ENCODE measurements at regions not wholly inside any gene's neighbourhood (a gene's known extent, or its start where the extent isn't known, plus 50 kb on each side); places are given as distances from the start of the nearest gene placed in this dataset.
"Not testable (repeated sequence)": the region's sequence is repeated elsewhere in the genome, so short reads cannot be mapped to it uniquely, and the experiment has no call there.

GRCh38 chr4:170884969-170885570 lies 795.3 kb upstream of the AADAT start:
- POLR2A ChIA-PET, result no interaction called here
- ATAC-seq, result no peak
- no peaks in the 10 kb centered on the region for H3K36me3 Mint-ChIP-seq (ENCODE audit: low read depth)
- no peaks in the 10 kb centered on the region for H3K9me3 Mint-ChIP-seq (ENCODE audit: low read depth)
- no peaks in the 10 kb centered on the region for H3K4me1 Mint-ChIP-seq
- no peak for DNase-seq
- CTCF ChIA-PET, result no interaction called here
- H3K4me3 Mint-ChIP-seq, result no peak overlapping the region
- intact Hi-C loops (cut with DNase I, micrococcal nuclease), result no loop called here
- H3K27me3 Mint-ChIP-seq, result no peaks in the 10 kb centered on the region
- H3K27ac Mint-ChIP-seq, result no peak overlapping the region

GRCh38 chr4:170881646-170882045 lies 791.9 kb upstream of the AADAT start:
- CTCF ChIA-PET; DNase-seq; intact Hi-C loops (cut with DNase I, micrococcal nuclease); ATAC-seq; H3K36me3 Mint-ChIP-seq (ENCODE audit: low read depth); H3K4me3 Mint-ChIP-seq; POLR2A ChIA-PET; H3K27me3 Mint-ChIP-seq; H3K9me3 Mint-ChIP-seq (ENCODE audit: low read depth); H3K4me1 Mint-ChIP-seq; H3K27ac Mint-ChIP-seq: not testable (repeated sequence)

DNA sequence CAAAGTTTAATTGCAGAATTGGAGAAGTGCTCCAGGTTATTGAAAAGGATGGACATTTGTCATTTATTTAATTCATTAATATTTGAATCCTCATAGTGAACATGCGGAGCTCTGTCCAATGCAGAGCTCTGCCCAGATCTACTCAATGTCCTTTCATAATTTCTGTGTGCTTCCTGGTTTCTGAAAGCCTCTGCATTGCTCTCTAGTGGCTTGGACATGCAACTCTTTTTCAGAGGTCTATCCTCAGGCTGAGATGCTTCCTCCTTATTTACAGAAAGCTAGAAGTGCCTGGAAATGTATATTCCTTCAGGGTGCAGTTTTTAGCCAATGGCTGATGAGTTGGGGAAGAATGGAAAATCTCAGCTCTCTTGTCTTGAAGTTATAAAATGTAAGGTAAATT lies 786.1 kb upstream of the AADAT start:
- H3K27me3 Mint-ChIP-seq, result no peaks in the 10 kb centered on the region
- no peak for DNase-seq
- H3K36me3 Mint-ChIP-seq (ENCODE audit: low read depth), result no peaks in the 10 kb centered on the region
- intact Hi-C loops (cut with DNase I, micrococcal nuclease), result no loop called here
- ChIA-PET CTCF (no interaction called here), POLR2A (no interaction called here)
- H3K27ac Mint-ChIP-seq, result no peak overlapping the region
- no peaks in the 10 kb centered on the region for H3K4me1 Mint-ChIP-seq
- H3K9me3 Mint-ChIP-seq (ENCODE audit: low read depth), result peaks cover 1% of the 10 kb centered on the region
- ATAC-seq, result no peak
- no peak overlapping the region for H3K4me3 Mint-ChIP-seq

DNA sequence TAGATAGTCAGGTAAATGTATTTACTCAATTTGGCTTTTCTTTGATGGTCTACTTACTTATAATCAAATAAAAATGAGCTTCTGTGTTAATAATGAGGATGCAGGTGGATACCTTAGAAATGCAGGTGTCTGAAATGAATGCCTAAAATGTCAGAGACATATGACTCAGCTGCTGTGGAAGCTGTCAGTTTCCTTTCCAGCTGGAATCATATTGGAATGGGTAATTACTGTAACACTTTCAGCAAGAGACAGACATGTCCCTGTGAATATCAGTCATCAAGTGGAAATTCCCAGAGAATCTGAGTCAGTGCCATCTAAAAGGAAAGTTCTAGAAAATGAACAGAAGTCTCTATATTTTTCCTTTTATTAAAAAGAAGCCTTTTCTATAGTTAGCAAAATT lies 783.0 kb upstream of the AADAT start:
- H3K4me1 Mint-ChIP-seq, result no peaks in the 10 kb centered on the region
- DNase-seq (no peak), ATAC-seq (no peak)
- H3K27me3 Mint-ChIP-seq, result no peaks in the 10 kb centered on the region
- no peaks in the 10 kb centered on the region for H3K36me3 Mint-ChIP-seq (ENCODE audit: low read depth)
- H3K9me3 Mint-ChIP-seq (ENCODE audit: low read depth), result peaks cover 1% of the 10 kb centered on the region
- intact Hi-C loops (cut with DNase I, micrococcal nuclease), result no loop called here
- CTCF ChIA-PET, result no interaction called here
- H3K27ac Mint-ChIP-seq, result no peak overlapping the region
- POLR2A ChIA-PET, result no interaction called here
- H3K4me3 Mint-ChIP-seq, result no peak overlapping the region

- H3K4me1 Mint-ChIP-seq, result no peaks in the 10 kb centered on the region
Observed at GRCh38 chr4:170868170-170868569, 778.4 kb upstream of the AADAT start.

DNA sequence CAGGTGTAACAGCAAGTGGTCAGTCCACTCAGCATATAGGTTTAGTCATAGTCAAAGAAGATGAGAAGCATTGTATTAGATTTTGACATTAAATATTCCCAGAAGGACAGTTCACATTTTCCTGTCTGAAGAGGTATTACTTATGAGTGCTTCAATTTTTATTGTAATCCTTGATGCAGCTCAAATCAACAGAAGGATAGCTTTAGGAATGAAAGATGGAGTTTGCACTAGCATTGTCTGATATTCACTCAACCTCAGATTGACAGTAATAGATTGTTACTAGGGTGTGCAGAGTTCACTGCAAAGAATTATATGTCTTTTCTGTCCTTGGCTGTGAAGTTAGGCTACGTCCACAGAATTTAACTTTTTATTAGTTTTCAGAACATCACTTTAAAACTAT lies 764.3 kb upstream of the AADAT start:
- intact Hi-C loops (cut with DNase I, micrococcal nuclease), result no loop called here
- H3K36me3 Mint-ChIP-seq (ENCODE audit: low read depth), result no peaks in the 10 kb centered on the region
- H3K27me3 Mint-ChIP-seq, result no peaks in the 10 kb centered on the region
- ATAC-seq (no peak), DNase-seq (no peak)
- POLR2A ChIA-PET, result no interaction called here
- peaks cover 6% of the 10 kb centered on the region for H3K9me3 Mint-ChIP-seq (ENCODE audit: low read depth)
- no peak overlapping the region for H3K27ac Mint-ChIP-seq
- H3K4me1 Mint-ChIP-seq, result no peaks in the 10 kb centered on the region
- H3K4me3 Mint-ChIP-seq, result no peak overlapping the region
- CTCF ChIA-PET, result no interaction called here

More at GRCh38 chr4:170868170-170868569, 778.4 kb upstream of the AADAT start:
- H3K9me3 Mint-ChIP-seq (ENCODE audit: low read depth), result peaks cover 1% of the 10 kb centered on the region
- POLR2A ChIA-PET, result no interaction called here
- H3K27me3 Mint-ChIP-seq, result no peaks in the 10 kb centered on the region
- H3K27ac Mint-ChIP-seq, result no peak overlapping the region
- ATAC-seq (no peak), DNase-seq (no peak)
- CTCF ChIA-PET, result no interaction called here
- no peak overlapping the region for H3K4me3 Mint-ChIP-seq
- H3K36me3 Mint-ChIP-seq (ENCODE audit: low read depth), result no peaks in the 10 kb centered on the region
- intact Hi-C loops (cut with DNase I, micrococcal nuclease), result no loop called here

DNA sequence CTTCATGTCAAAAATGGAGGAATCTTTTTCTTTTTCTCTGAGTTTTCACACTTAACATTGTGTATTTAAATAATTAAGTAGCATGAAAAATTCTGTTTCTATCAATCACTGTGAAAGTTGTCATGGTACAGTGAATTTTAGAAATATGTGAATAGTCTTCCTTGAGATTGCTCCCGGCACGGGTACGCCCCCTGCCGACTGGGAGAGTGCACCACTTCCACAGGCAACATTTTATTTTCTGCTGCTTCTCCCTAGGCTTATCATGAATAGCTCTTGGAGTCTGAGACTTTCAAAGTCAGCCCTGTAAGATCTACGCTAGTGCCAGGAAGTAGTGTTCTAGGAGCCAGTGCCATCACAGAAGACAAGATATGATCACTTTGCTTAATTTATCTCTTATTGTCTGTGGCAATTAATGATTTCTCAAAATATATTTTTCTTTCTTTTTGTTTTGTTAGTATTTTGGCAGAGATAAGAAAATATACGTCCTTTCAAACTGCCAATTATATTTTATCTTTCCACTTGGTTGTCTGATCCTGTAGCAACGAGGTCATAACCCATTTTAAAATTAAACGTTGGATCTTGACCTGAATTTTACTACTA lies 763.8 kb upstream of the AADAT start:
- no peaks in the 10 kb centered on the region for H3K36me3 Mint-ChIP-seq (ENCODE audit: low read depth)
- no peak overlapping the region for H3K4me3 Mint-ChIP-seq
- ChIA-PET CTCF (no interaction called here), POLR2A (no interaction called here)
- no peak for ATAC-seq
- peaks cover 6% of the 10 kb centered on the region for H3K9me3 Mint-ChIP-seq (ENCODE audit: low read depth)
- intact Hi-C loops (cut with DNase I, micrococcal nuclease), result loop anchor here (1.0 to 2.0 kb wide), 4 partner anchors 594 to 715 kb away; no protein-coding TSS in a partner anchor
- no peak overlapping the region for H3K27ac Mint-ChIP-seq
- no peaks in the 10 kb centered on the region for H3K4me1 Mint-ChIP-seq
- no peaks in the 10 kb centered on the region for H3K27me3 Mint-ChIP-seq
- peak; percentile 54 for DNase-seq

- ATAC-seq (no peak), DNase-seq (no peak)
- CTCF ChIA-PET, result no interaction called here
- Mint-ChIP-seq H3K4me1 (no peaks in the 10 kb centered on the region), H3K27ac (no peak overlapping the region), H3K4me3 (no peak overlapping the region), H3K9me3 (ENCODE audit: low read depth) (peaks cover 5% of the 10 kb centered on the region), H3K36me3 (ENCODE audit: low read depth) (no peaks in the 10 kb centered on the region), H3K27me3 (no peaks in the 10 kb centered on the region)
- intact Hi-C loops (cut with DNase I, micrococcal nuclease), result no loop called here
- POLR2A ChIA-PET, result no interaction called here
Observed at GRCh38 chr4:170849969-170850368, 760.2 kb upstream of the AADAT start.

DNA sequence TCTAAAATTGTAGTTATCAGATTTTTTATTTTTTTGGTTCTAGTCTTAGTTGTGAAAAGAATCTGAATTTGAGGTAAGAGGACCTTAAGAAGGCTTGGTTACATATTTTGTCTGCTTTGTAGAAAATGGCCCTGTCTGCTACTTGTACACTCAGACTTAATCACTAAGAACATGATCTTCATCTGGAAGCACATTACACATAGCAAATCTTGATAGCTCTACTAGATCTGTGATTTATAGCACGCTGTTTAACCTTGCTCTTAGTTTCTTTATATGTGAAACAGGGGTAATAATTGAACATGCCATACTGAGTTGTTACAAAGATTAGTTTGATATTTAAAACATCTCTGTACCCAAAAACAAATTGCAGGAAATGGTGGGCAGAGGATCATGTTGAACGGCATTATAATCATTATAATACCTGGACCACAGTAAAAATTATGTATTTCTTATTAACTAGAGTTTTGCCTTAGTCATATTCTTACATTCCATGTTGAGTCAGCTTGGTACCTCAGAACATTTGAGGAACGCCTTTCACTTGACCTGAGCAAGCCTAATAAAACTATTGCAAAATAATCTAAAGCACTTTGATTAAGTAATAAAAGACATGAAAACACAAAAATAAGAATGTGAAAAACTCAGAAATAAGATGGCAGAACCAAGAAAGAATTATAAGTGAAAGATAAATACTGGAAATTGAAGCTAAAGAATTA lies 738.0 kb upstream of the AADAT start:
- H3K27ac Mint-ChIP-seq, result no peak overlapping the region
- DNase-seq (no peak), ATAC-seq (no peak)
- CTCF ChIA-PET, result interaction anchor here (0.6 kb wide), 2 partner anchors 55 to 584 kb away, joined by 3 read pairs; no protein-coding TSS in a partner anchor
- peaks cover 2% of the 10 kb centered on the region for H3K9me3 Mint-ChIP-seq (ENCODE audit: low read depth)
- intact Hi-C loops (cut with DNase I, micrococcal nuclease), result no loop called here
- no peaks in the 10 kb centered on the region for H3K27me3 Mint-ChIP-seq
- no peaks in the 10 kb centered on the region for H3K4me1 Mint-ChIP-seq
- POLR2A ChIA-PET, result no interaction called here
- H3K4me3 Mint-ChIP-seq, result no peak overlapping the region
- no peaks in the 10 kb centered on the region for H3K36me3 Mint-ChIP-seq (ENCODE audit: low read depth)

GRCh38 chr4:170818786-170819185 lies 729.0 kb upstream of the AADAT start:
- DNase-seq, result no peak
- Mint-ChIP-seq H3K27me3 (no peaks in the 10 kb centered on the region), H3K4me3 (no peak overlapping the region), H3K9me3 (ENCODE audit: low read depth) (peaks cover 13% of the 10 kb centered on the region), H3K27ac (no peak overlapping the region), H3K4me1 (no peaks in the 10 kb centered on the region), H3K36me3 (ENCODE audit: low read depth) (no peaks in the 10 kb centered on the region)
- POLR2A ChIA-PET, result no interaction called here
- CTCF ChIA-PET, result no interaction called here
- no peak for ATAC-seq
- intact Hi-C loops (cut with DNase I, micrococcal nuclease), result no loop called here

GRCh38 chr4:170805352-170805751 lies 715.6 kb upstream of the AADAT start:
- CTCF ChIA-PET, result no interaction called here
- DNase-seq (no peak), ATAC-seq (no peak)
- H3K4me3 Mint-ChIP-seq, result no peak overlapping the region
- no peaks in the 10 kb centered on the region for H3K27me3 Mint-ChIP-seq
- no peaks in the 10 kb centered on the region for H3K36me3 Mint-ChIP-seq (ENCODE audit: low read depth)
- no peaks in the 10 kb centered on the region for H3K9me3 Mint-ChIP-seq (ENCODE audit: low read depth)
- intact Hi-C loops (cut with DNase I, micrococcal nuclease), result no loop called here
- H3K27ac Mint-ChIP-seq, result no peak overlapping the region
- POLR2A ChIA-PET, result no interaction called here
- no peaks in the 10 kb centered on the region for H3K4me1 Mint-ChIP-seq

DNA sequence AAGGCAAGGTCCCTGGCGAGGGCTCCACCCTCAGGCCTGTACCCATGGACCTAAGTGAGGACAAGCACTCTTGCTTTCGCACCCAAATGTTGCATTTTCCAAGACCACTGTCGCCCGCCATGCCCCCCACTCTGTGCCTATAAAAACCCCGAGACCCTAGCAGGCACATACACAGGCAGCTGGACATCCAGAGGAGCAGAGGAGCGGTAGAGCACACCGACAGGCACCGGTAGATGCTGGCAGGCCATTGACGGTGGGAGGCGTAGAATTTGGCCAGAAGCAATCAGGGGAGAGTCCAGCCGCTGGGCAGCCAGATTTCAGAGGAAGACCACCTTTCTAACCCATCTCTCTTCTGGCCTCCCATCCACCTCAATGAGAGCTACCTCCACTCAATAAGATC lies 715.2 kb upstream of the AADAT start:
- intact Hi-C loops (cut with DNase I, micrococcal nuclease), result no loop called here
- Mint-ChIP-seq H3K9me3 (ENCODE audit: low read depth) (no peaks in the 10 kb centered on the region), H3K27ac (no peak overlapping the region), H3K36me3 (ENCODE audit: low read depth) (no peaks in the 10 kb centered on the region), H3K27me3 (no peaks in the 10 kb centered on the region), H3K4me3 (no peak overlapping the region), H3K4me1 (no peaks in the 10 kb centered on the region)
- DNase-seq (no peak), ATAC-seq (no peak)
- ChIA-PET CTCF (no interaction called here), POLR2A (no interaction called here)
